SK-N-SH treated with all-trans-retinoic acid at 6 μM for 48 hours (cell line): ENCODE measurements at regions not wholly inside any gene's neighbourhood (a gene's known extent, or its start where the extent isn't known, plus 50 kb on each side); places are given as distances from the start of the nearest gene placed in this dataset.

Experiments used
- ATAC-seq: fragments of 200-7000 bp; cut with Tn5 transposase; 3 replicates; pipeline ENCODE4 v1.9.1; 2020; ENCODE audit warnings: mild to moderate bottlenecking, moderate library complexity
- BACH2 ChIP-seq: fragments of 250-450 bp; sonication (Bioruptor Pico); IDR thresholded peaks from 2 replicates; pipeline ENCODE4 v1.9.0; 2021; ENCODE audit warnings: mild to moderate bottlenecking, borderline replicate concordance
- CSDC2 ChIP-seq: fragments of 250-450 bp; sonication (Bioruptor Pico); IDR thresholded peaks from 2 replicates; pipeline ENCODE4 v1.5.0; 2020; ENCODE audit warnings: mild to moderate bottlenecking, moderate library complexity
- ESRRG ChIP-seq: fragments of 250-450 bp; sonication (Bioruptor Pico); IDR thresholded peaks from 2 replicates; pipeline ENCODE4 v1.6.1; 2021; ENCODE audit warnings: mild to moderate bottlenecking
- GLIS3 ChIP-seq: fragments of 250-450 bp; sonication (Bioruptor Pico); IDR thresholded peaks from 2 replicates; pipeline ENCODE4 v1.5.0; 2020; ENCODE audit warnings: mild to moderate bottlenecking, moderate library complexity
- ISL1 ChIP-seq: fragments of 250-450 bp; sonication (Bioruptor Pico); IDR thresholded peaks from 2 replicates; pipeline ENCODE4 v2.1.2; 2022; ENCODE audit warnings: mild to moderate bottlenecking, moderate library complexity
- OSR1 ChIP-seq: fragments of 250-450 bp; sonication (Bioruptor Pico); IDR thresholded peaks from 2 replicates; pipeline ENCODE4 v1.8.0; 2022; ENCODE audit warnings: moderate library complexity, mild to moderate bottlenecking, inconsistent platforms
- PPARA ChIP-seq: fragments of 250-450 bp; sonication (Bioruptor Pico); IDR thresholded peaks from 2 replicates; pipeline ENCODE4 v1.5.0; 2020; ENCODE audit warnings: mild to moderate bottlenecking, borderline replicate concordance
- RARB ChIP-seq: fragments of 250-450 bp; sonication (Bioruptor Pico); IDR thresholded peaks from 2 replicates; pipeline ENCODE4 v1.8.0; 2021; ENCODE audit warnings: mild to moderate bottlenecking, moderate library complexity
- SNAI2 ChIP-seq: fragments of 250-450 bp; sonication (Bioruptor Pico); IDR thresholded peaks from 2 replicates; pipeline ENCODE4 v1.5.0; 2020; ENCODE audit warnings: mild to moderate bottlenecking, moderate library complexity
- TCF4 ChIP-seq: fragments of 250-450 bp; sonication (Bioruptor Pico); IDR thresholded peaks from 2 replicates; pipeline ENCODE4 v1.8.0; 2021; ENCODE audit warnings: mild to moderate bottlenecking, moderate library complexity, borderline replicate concordance
- TOX ChIP-seq: fragments of 250-450 bp; sonication (Bioruptor Pico); IDR thresholded peaks from 2 replicates; pipeline ENCODE4 v1.8.0; 2021; ENCODE audit warnings: mild to moderate bottlenecking, moderate library complexity, borderline replicate concordance
- ZC3H10 ChIP-seq: fragments of 250-450 bp; sonication (Bioruptor Pico); IDR thresholded peaks from 2 replicates; pipeline ENCODE4 v1.5.1; 2021; ENCODE audit warnings: mild to moderate bottlenecking, moderate library complexity
- ZFP3 ChIP-seq: fragments of 250-450 bp; sonication (Bioruptor Pico); IDR thresholded peaks from 2 replicates; pipeline ENCODE4 v1.5.0; 2020; ENCODE audit warnings: mild to moderate bottlenecking, moderate library complexity
- ZFP30 ChIP-seq: fragments of 450-650 bp; formaldehyde crosslinking; IDR thresholded peaks from 2 replicates; pipeline ENCODE4 v1.5.0; 2022; ENCODE audit warnings: mild to moderate bottlenecking, moderate library complexity
- ZNF565 ChIP-seq: fragments of 450-650 bp; formaldehyde crosslinking; conservative IDR thresholded peaks from 2 replicates; pipeline ENCODE4 v1.5.0; 2020; ENCODE audit warnings: low read depth, mild to moderate bottlenecking, moderate library complexity
- ZNF70 ChIP-seq: fragments of 450-650 bp; formaldehyde crosslinking; IDR thresholded peaks from 2 replicates; pipeline ENCODE4 v1.5.0; 2020; ENCODE audit warnings: mild to moderate bottlenecking, moderate library complexity
- ZNF8 ChIP-seq: fragments of 450-650 bp; formaldehyde crosslinking; IDR thresholded peaks from 2 replicates; pipeline ENCODE4 v1.5.0; 2020; ENCODE audit warnings: mild to moderate bottlenecking, moderate library complexity
- TF ChIP-seq, protein P1 (sequence below): fragments of 250-450 bp; sonication (Bioruptor Pico); IDR thresholded peaks from 2 replicates; pipeline ENCODE4 v1.8.0; 2021; ENCODE audit warnings: low read depth, mild to moderate bottlenecking, moderate library complexity, borderline replicate concordance
- TF ChIP-seq, protein P2 (sequence below): fragments of 250-450 bp; sonication (Bioruptor Pico); IDR thresholded peaks from 2 replicates; pipeline ENCODE4 v1.5.0; 2020; ENCODE audit warnings: mild to moderate bottlenecking, moderate library complexity
- TF ChIP-seq, protein P3 (sequence below): fragments of 250-450 bp; sonication (Bioruptor Pico); IDR thresholded peaks from 2 replicates; pipeline ENCODE4 v1.5.1; 2021; ENCODE audit warnings: mild to moderate bottlenecking, moderate library complexity
- TF ChIP-seq, protein P4 (sequence below): fragments of 250-450 bp; sonication (Bioruptor Pico); IDR thresholded peaks from 2 replicates; pipeline ENCODE4 v1.8.0; 2020; ENCODE audit warnings: mild to moderate bottlenecking, moderate library complexity, borderline replicate concordance
- TF ChIP-seq, protein P5 (sequence below): fragments of 250-450 bp; sonication (Bioruptor Pico); IDR thresholded peaks from 2 replicates; pipeline ENCODE4 v1.5.1; 2020; ENCODE audit warnings: low read depth, mild to moderate bottlenecking, moderate library complexity

DNA sequence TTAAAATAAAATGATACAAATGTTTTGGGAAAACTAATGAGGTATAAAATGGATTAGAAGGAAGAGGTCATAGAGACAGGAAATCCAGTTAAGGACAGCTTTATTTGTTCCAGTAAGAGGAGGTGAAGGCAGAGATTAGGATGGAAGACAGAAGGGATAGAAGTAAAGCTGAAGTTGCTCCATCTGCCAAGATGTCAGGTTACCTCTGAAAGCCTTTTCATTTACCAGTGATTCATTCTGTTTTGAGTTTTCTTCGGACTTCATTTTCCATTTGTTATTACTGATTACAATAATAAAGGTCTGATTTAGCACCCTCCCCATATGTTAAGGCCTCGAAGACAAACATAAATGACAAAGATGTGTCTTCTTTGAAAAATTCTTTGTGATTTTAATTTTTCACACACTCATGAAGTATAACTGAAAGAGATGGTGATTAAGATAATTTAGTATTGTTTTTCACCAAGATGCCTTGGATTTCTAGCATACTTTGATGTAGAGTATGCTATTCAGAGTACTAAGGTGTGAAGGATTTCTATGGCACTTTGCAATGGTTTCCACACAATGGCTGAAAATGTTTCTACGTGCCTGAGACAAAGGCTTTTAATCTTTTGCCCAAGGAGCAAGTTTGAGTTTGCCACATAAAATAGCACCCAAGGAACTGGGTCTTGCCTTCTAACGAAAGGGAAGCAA is 75.4 kb upstream of the PLAAT1 start:
- ATAC-seq = no peak
- TF ChIP-seq TOX (CRISPR knock-in tag) (no peak), GLIS3 (CRISPR knock-in tag) (no peak), ZNF8 (CRISPR knock-in tag) (no peak), TCF4 (CRISPR knock-in tag) (no peak), ESRRG (CRISPR knock-in tag) (no peak), OSR1 (CRISPR knock-in tag) (no peak), ZC3H10 (no peak), ISL1 (no peak), PPARA (CRISPR knock-in tag) (no peak), ZNF565 (no peak), CSDC2 (CRISPR knock-in tag) (no peak), ZFP3 (CRISPR knock-in tag) (no peak), ZNF70 (no peak), SNAI2 (CRISPR knock-in tag) (no peak), RARB (CRISPR knock-in tag) (no peak)
- TF ChIP-seq, protein P1, sequence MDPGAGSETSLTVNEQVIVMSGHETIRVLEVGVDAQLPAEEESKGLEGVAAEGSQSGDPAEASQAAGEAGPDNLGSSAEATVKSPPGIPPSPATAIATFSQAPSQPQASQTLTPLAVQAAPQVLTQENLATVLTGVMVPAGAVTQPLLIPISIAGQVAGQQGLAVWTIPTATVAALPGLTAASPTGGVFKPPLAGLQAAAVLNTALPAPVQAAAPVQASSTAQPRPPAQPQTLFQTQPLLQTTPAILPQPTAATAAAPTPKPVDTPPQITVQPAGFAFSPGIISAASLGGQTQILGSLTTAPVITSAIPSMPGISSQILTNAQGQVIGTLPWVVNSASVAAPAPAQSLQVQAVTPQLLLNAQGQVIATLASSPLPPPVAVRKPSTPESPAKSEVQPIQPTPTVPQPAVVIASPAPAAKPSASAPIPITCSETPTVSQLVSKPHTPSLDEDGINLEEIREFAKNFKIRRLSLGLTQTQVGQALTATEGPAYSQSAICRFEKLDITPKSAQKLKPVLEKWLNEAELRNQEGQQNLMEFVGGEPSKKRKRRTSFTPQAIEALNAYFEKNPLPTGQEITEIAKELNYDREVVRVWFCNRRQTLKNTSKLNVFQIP (CRISPR knock-in tag) = no peak
- TF ChIP-seq, protein P2, sequence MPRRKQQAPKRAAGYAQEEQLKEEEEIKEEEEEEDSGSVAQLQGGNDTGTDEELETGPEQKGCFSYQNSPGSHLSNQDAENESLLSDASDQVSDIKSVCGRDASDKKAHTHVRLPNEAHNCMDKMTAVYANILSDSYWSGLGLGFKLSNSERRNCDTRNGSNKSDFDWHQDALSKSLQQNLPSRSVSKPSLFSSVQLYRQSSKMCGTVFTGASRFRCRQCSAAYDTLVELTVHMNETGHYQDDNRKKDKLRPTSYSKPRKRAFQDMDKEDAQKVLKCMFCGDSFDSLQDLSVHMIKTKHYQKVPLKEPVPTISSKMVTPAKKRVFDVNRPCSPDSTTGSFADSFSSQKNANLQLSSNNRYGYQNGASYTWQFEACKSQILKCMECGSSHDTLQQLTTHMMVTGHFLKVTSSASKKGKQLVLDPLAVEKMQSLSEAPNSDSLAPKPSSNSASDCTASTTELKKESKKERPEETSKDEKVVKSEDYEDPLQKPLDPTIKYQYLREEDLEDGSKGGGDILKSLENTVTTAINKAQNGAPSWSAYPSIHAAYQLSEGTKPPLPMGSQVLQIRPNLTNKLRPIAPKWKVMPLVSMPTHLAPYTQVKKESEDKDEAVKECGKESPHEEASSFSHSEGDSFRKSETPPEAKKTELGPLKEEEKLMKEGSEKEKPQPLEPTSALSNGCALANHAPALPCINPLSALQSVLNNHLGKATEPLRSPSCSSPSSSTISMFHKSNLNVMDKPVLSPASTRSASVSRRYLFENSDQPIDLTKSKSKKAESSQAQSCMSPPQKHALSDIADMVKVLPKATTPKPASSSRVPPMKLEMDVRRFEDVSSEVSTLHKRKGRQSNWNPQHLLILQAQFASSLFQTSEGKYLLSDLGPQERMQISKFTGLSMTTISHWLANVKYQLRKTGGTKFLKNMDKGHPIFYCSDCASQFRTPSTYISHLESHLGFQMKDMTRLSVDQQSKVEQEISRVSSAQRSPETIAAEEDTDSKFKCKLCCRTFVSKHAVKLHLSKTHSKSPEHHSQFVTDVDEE (CRISPR knock-in tag) = no peak
- TF ChIP-seq, protein P3, sequence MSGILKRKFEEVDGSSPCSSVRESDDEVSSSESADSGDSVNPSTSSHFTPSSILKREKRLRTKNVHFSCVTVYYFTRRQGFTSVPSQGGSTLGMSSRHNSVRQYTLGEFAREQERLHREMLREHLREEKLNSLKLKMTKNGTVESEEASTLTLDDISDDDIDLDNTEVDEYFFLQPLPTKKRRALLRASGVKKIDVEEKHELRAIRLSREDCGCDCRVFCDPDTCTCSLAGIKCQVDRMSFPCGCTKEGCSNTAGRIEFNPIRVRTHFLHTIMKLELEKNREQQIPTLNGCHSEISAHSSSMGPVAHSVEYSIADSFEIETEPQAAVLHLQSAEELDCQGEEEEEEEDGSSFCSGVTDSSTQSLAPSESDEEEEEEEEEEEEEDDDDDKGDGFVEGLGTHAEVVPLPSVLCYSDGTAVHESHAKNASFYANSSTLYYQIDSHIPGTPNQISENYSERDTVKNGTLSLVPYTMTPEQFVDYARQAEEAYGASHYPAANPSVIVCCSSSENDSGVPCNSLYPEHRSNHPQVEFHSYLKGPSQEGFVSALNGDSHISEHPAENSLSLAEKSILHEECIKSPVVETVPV (CRISPR knock-in tag) = no peak
- TF ChIP-seq, protein P4, sequence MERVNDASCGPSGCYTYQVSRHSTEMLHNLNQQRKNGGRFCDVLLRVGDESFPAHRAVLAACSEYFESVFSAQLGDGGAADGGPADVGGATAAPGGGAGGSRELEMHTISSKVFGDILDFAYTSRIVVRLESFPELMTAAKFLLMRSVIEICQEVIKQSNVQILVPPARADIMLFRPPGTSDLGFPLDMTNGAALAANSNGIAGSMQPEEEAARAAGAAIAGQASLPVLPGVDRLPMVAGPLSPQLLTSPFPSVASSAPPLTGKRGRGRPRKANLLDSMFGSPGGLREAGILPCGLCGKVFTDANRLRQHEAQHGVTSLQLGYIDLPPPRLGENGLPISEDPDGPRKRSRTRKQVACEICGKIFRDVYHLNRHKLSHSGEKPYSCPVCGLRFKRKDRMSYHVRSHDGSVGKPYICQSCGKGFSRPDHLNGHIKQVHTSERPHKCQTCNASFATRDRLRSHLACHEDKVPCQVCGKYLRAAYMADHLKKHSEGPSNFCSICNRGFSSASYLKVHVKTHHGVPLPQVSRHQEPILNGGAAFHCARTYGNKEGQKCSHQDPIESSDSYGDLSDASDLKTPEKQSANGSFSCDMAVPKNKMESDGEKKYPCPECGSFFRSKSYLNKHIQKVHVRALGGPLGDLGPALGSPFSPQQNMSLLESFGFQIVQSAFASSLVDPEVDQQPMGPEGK = no peak
- TF ChIP-seq, protein P5, sequence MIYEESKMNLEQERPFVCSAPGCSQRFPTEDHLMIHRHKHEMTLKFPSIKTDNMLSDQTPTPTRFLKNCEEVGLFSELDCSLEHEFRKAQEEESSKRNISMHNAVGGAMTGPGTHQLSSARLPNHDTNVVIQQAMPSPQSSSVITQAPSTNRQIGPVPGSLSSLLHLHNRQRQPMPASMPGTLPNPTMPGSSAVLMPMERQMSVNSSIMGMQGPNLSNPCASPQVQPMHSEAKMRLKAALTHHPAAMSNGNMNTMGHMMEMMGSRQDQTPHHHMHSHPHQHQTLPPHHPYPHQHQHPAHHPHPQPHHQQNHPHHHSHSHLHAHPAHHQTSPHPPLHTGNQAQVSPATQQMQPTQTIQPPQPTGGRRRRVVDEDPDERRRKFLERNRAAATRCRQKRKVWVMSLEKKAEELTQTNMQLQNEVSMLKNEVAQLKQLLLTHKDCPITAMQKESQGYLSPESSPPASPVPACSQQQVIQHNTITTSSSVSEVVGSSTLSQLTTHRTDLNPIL (CRISPR knock-in tag) = no peak

DNA sequence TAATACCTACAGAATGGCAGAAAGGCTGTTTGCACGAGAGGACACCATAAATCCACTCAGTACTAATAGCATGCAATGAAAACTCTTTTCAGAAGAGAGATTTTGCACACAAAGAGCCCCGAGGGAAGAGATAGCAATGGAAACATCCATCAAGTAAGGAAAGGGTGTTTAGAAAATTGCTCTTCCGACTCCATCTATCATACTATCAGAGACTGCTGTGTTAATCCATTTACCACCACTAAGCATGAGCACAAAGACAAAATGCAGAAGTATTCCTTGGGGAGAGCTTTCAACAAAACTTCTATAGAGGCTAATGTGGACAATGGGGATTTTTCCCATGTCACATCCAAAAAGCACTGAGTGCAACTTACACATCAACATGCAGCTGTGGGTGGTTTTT is 72.1 kb upstream of the PLAAT1 start:
- TF ChIP-seq BACH2 (CRISPR knock-in tag) = no peak
- TF ChIP-seq PPARA (CRISPR knock-in tag) = no peak
- no peak for TF ChIP-seq GLIS3 (CRISPR knock-in tag)
- no peak for TF ChIP-seq ZNF8 (CRISPR knock-in tag)
- TF ChIP-seq, protein P3 (CRISPR knock-in tag) = no peak
- no peak for TF ChIP-seq ZNF70
- no peak for TF ChIP-seq SNAI2 (CRISPR knock-in tag)
- TF ChIP-seq, protein P2 (CRISPR knock-in tag) = no peak
- TF ChIP-seq, protein P5 (CRISPR knock-in tag) = no peak
- TF ChIP-seq ZNF565 = no peak
- no peak for TF ChIP-seq ZFP30 (CRISPR knock-in tag)
- TF ChIP-seq, all 23 proteins: peak for 0
- ATAC-seq = no peak
